ENCODE measurements at regions not wholly inside any gene's neighbourhood (a gene's known extent, or its start where the extent isn't known, plus 50 kb on each side); places are given as distances from the start of the nearest gene placed in this dataset.

- no peak for TF ChIP-seq CTCF (IDR thresholded peaks at IDR 0.05)
- no peak for TF ChIP-seq POLR2AphosphoS5 (IDR thresholded peaks at IDR 0.05)
These were observed 69.3 kb upstream of the WNT7B start for GRCh38 chr22:46046299-46046685.
